GM18520 (cell line): ENCODE measurements at regions not wholly inside any gene's neighbourhood (a gene's known extent, or its start where the extent isn't known, plus 50 kb on each side); places are given as distances from the start of the nearest gene placed in this dataset.

Experiments
- ATAC-seq: cut with Tn5 transposase; IDR thresholded peaks from one replicate; pipeline ENCODE4 v1.9.1; 2021; ENCODE audit not compliant: unreplicated experiment

DNA sequence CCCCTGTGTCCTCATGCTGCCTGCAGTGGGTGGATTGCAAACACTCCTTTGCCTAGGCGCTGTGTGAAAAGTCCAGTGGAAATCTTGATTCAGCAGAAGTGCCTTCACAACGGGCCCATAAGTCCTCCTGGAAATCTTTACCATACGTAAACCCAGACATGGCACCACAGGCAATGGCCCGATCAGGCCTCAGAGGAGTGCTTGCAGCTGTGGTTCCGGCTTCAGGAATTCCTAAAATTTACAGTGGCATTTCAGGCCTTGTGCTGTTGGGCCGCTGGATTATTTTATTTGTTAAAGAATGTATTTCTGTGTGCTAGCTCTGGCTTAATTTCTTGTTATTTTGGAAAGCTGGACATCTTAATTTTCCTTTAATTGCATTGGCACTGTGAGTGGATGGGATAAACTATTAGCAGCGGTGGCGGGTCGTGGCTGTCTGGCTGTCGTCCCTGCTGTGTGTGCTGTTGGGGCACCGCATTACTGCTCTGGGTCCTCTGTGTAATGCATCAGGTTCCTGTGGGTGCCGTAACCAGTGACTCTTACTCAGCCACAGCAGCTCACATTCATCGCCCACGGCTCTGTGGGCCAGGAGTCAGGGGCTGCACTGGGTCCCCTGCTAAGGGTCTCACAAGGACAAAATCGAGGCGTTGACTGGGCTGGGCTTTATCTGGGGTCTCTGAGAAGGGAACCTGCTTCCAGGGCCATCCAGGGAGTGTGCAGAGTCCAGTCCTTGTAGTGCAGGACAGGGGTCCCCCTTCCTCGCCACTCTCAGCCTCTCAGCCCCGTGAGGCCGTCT, 73.1 kb downstream of the RTP5 start:
- ATAC-seq: no peak

DNA sequence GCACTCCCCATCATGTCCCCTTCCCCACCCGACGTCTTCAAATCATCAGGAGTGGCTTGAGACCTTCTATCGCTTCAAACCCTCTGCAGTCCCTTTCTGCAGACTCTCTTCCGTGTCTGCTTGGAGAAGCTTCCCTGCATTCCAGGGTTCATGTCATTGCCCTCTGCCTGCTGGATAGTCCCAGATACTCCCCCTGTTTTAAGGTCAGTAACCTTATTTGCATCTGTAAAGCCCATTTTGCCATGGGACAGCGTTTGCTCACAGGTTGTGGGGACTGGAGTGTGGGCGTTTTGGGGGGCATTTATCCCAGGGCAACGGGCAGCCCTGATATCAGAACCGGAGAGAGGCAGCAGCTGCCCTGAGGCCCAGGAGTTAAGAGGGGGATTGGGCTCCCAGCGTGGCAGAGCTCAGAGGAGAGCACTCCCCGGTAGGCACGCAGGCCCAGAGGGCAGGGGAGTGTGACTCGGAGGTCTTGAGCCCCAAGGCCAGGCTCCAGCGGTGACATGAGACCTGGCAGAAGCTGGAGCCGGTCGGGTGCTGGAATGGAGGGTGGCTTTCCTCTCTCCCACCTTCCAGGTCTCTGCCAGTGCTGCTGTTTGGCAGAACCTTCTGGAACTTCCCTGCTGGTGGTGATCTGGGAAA, 73.8 kb downstream of the RTP5 start:
- no peak for ATAC-seq

- ATAC-seq: no peak
Observed at GRCh38 chr2:241943961-241944575, 74.5 kb downstream of the RTP5 start.

- ATAC-seq: no peak
Observed at GRCh38 chr2:241944821-241945220, 75.3 kb downstream of the RTP5 start.

- ATAC-seq: no peak
Observed at GRCh38 chr2:241945311-241945710, 75.8 kb downstream of the RTP5 start.

DNA sequence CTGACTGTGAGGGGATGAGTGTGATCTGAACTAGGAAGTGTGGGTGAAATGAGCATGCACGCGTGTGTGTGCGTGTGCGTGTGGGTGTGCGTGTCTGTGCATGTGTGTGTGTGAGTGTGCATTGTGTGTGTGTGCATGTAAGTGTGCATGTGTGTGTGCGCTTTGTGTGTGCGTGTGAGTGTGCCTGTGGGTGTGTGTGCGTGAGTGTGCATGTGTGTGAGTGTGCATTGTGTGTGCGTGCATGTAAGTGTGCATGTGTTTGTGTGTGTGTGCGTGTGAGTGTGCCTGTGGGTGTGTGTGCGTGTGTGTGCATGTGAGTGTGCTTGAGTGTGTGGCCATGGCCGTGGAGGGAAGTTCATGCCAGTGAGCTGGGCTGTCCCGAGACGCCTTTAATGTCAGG, 76.3 kb downstream of the RTP5 start:
- ATAC-seq: no peak

- no peak for ATAC-seq
Observed at GRCh38 chr2:241946306-241947003, 76.9 kb downstream of the RTP5 start.

DNA sequence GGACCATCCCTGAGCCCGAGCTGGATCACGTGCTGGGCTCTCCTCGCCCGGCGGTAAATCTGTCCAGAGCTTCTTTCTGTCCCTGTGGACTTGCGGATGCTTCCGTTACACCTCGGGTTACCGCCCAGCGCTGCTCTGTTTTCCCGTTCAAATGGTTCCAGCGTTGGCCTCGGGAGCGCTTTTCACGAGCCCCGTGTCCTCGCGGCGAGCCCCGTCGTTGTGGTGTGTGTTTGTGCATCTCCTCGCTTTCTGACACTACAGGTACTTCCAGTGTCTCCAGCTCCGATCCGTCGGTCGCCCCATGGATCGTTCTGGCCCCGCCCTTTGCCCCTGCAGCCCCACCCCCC, 77.4 kb downstream of the RTP5 start:
- ATAC-seq: no peak

- no peak for ATAC-seq
Observed at GRCh38 chr2:241947401-241947800, 77.9 kb downstream of the RTP5 start.

DNA sequence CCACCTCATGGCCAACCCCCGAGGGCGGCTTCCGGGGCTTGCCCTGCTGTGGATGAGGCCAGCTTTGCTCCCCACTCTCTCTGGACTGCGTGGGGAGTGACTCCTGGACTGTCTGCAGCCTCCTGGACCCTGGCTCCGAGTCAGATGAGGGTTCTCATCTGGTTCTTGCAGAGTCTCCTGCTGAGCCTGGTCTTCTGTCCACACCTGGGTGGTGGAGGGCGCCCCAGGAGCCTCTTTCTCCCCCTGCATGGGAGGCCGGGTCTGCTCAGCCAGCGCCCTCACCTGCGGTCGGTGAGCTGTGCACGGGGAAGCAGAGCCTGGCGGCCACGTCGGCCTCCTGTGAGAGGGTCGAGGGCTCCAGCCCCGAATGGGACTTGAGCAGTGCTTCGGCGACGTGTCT, 78.3 kb downstream of the RTP5 start:
- ATAC-seq: no peak

GRCh38 chr2:241948299-241948897, 78.9 kb downstream of the RTP5 start:
- no peak for ATAC-seq

- no peak for ATAC-seq
Observed at GRCh38 chr2:241948901-241949735, 79.6 kb downstream of the RTP5 start.

- ATAC-seq: no peak
Observed at GRCh38 chr2:241949736-241950412, 80.3 kb downstream of the RTP5 start.

- no peak for ATAC-seq
Observed at GRCh38 chr2:241950413-241951315, 81.1 kb downstream of the RTP5 start.

- ATAC-seq: no peak
Observed at GRCh38 chr2:241951316-241951700, 81.8 kb downstream of the RTP5 start.

- ATAC-seq: no peak
Observed at GRCh38 chr2:241951920-241952319, 82.4 kb downstream of the RTP5 start.

DNA sequence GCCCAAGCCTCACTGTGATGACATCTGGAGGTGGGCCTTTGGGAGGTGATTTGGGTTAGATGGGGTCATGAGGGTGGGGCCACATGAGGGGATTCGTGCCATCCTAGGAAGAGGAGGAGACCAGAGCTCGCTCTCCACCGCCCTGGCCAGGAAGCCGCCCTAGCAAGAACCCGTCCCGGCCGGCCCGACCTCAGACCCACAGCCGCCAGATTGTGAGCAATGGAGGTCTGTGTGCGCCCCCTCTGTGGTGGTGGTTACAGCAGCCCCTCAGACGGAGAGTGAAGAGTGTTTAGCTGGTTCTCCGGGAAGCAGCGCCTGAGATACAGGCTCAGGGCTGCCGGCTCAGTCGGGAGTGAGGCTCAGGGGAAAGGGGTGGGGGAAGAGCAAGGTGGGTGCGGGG, 83.3 kb downstream of the RTP5 start:
- no peak for ATAC-seq

- no peak for ATAC-seq
Observed at GRCh38 chr2:241953324-241953928, 83.9 kb downstream of the RTP5 start.
